ENCODE measurements at regions not wholly inside any gene's neighbourhood (a gene's known extent, or its start where the extent isn't known, plus 50 kb on each side); places are given as distances from the start of the nearest gene placed in this dataset.

DNA sequence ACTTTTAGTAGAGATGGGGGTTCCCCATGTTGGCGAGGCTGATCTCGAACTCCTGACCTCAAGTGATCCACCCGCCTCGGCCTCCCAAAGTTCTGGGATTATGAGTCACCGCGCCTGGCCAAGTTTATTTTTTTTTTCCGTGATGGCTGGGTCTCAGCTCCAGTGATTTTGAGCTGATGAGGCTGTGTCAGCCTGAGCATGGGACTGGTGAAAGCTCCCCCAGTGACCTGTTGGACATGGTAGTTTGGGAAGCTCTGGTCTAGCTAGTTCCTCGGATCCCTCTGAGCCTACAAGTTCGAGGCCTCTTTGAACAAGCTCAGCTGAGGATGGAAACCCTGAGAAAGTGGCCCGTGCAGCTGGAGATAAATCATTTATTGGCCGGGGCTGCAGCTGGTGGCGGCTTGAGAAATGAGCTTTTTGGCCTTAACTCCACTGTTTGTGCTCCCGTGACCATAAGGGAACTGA, 126.8 kb downstream of the SNX5 start:
- TF ChIP-seq, protein P1, sequence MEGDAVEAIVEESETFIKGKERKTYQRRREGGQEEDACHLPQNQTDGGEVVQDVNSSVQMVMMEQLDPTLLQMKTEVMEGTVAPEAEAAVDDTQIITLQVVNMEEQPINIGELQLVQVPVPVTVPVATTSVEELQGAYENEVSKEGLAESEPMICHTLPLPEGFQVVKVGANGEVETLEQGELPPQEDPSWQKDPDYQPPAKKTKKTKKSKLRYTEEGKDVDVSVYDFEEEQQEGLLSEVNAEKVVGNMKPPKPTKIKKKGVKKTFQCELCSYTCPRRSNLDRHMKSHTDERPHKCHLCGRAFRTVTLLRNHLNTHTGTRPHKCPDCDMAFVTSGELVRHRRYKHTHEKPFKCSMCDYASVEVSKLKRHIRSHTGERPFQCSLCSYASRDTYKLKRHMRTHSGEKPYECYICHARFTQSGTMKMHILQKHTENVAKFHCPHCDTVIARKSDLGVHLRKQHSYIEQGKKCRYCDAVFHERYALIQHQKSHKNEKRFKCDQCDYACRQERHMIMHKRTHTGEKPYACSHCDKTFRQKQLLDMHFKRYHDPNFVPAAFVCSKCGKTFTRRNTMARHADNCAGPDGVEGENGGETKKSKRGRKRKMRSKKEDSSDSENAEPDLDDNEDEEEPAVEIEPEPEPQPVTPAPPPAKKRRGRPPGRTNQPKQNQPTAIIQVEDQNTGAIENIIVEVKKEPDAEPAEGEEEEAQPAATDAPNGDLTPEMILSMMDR (IDR thresholded peaks at IDR 0.05): no peak
- TF ChIP-seq POLR2AphosphoS5 (IDR thresholded peaks at IDR 0.05) (no peak), POLR2A (IDR thresholded peaks at IDR 0.05) (no peak), EP300 (IDR thresholded peaks at IDR 0.05) (no peak)
- no peaks in the 10 kb centered on the region for H3K36me3 ChIP-seq
- no peak overlapping the region for H3K4me3 ChIP-seq
- H3K27ac ChIP-seq: peak overlapping the region; percentile 51
- WGBS: 58% methylated on average over 13 of the region's 13 CpGs
- H3K9me3 ChIP-seq: no peaks in the 10 kb centered on the region
- H3K4me1 ChIP-seq: peaks cover 34% of the 10 kb centered on the region
- DNase-seq (ENCODE audit: low spot score in 2 of 2): no peak
- no peaks in the 10 kb centered on the region for H3K27me3 ChIP-seq

GRCh38 chr20:17840423-17840822, 128.2 kb downstream of the SNX5 start:
- Histone ChIP-seq H3K36me3 (no peaks in the 10 kb centered on the region), H3K27ac (no peak overlapping the region), H3K9me3 (no peaks in the 10 kb centered on the region), H3K4me1 (peaks cover 33% of the 10 kb centered on the region), H3K27me3 (no peaks in the 10 kb centered on the region), H3K4me3 (no peak overlapping the region)
- TF ChIP-seq POLR2A (IDR thresholded peaks at IDR 0.05) (no peak), EP300 (IDR thresholded peaks at IDR 0.05) (no peak), POLR2AphosphoS5 (IDR thresholded peaks at IDR 0.05) (no peak)
- TF ChIP-seq, protein P1 (IDR thresholded peaks at IDR 0.05): no peak
- no peak for DNase-seq (ENCODE audit: low spot score in 2 of 2)
- 95% methylated on average over 5 of the region's 5 CpGs for WGBS

- Histone ChIP-seq H3K4me3 (no peak overlapping the region), H3K27ac (no peak overlapping the region), H3K4me1 (peaks cover 39% of the 10 kb centered on the region), H3K9me3 (no peaks in the 10 kb centered on the region), H3K36me3 (no peaks in the 10 kb centered on the region), H3K27me3 (no peaks in the 10 kb centered on the region)
- no peak for DNase-seq (ENCODE audit: low spot score in 2 of 2)
- TF ChIP-seq, protein P1 (IDR thresholded peaks at IDR 0.05): no peak
- TF ChIP-seq POLR2A (IDR thresholded peaks at IDR 0.05) (no peak), POLR2AphosphoS5 (IDR thresholded peaks at IDR 0.05) (no peak), EP300 (IDR thresholded peaks at IDR 0.05) (no peak)
- 95% methylated on average over 4 of the region's 4 CpGs for WGBS
These were observed 129.7 kb downstream of the SNX5 start for GRCh38 chr20:17838921-17839320.

DNA sequence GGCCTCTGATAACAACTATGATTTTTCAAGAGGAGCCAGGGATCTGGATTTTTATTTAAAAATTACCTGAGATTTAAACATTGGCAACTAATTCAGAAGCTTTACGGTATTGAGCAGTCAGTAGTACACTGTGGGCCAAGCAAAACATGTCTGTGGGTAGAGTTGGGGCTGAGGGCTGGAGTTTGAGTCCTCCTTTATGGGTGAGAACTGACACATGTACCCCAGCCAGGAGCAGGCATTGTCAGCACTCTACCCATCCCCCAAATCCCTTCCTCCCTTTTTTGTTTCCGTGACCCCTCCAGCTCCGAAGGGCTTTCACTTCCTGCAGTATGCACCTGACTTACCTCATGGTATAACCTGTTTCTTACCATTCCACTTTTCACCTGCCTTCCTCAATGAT, 131.4 kb downstream of the SNX5 start:
- Histone ChIP-seq H3K4me1 (peaks cover 22% of the 10 kb centered on the region), H3K36me3 (no peaks in the 10 kb centered on the region), H3K4me3 (no peak overlapping the region), H3K9me3 (no peaks in the 10 kb centered on the region), H3K27ac (peak overlapping the region; percentile 53), H3K27me3 (no peaks in the 10 kb centered on the region)
- 85% methylated on average over 3 of the region's 3 CpGs for WGBS
- TF ChIP-seq EP300 (IDR thresholded peaks at IDR 0.05) (no peak), POLR2AphosphoS5 (IDR thresholded peaks at IDR 0.05) (no peak), POLR2A (IDR thresholded peaks at IDR 0.05) (no peak)
- TF ChIP-seq, protein P1 (IDR thresholded peaks at IDR 0.05): no peak
- DNase-seq (ENCODE audit: low spot score in 2 of 2): no peak

DNA sequence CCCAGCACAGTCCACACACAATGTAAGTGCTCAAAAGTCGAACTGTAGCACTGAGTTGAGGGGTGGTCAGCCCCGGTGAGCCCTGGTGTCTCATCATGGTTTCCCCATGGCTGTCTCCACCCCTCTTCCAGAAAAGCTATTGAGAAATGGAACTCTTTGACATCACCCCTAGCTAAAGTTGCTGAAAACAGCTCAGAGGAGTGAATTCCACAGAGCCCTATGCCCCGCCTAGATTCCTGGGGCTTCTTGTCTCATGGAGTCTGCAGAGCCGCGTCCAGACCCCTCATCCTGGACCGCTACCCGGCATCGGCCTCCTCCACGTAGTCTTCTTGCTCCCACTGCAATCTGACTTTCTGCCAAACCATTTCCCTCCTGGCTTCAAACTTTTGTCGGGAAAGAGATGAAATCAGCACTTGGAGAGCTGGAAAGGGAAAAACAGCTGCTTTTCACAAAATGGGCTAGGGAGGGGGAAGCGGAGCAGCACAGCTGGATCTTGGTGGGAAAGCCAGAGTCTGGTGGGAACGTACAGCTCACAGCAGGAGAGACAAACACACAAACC, 132.2 kb downstream of the SNX5 start:
- H3K4me1 ChIP-seq: peaks cover 22% of the 10 kb centered on the region
- no peaks in the 10 kb centered on the region for H3K36me3 ChIP-seq
- DNase-seq (ENCODE audit: low spot score in 2 of 2): peak; percentile 85 to 90
- H3K27me3 ChIP-seq: no peaks in the 10 kb centered on the region
- H3K27ac ChIP-seq: peak overlapping the region; percentile 88
- no peaks in the 10 kb centered on the region for H3K9me3 ChIP-seq
- H3K4me3 ChIP-seq: no peak overlapping the region
- WGBS: 35% methylated on average over 12 of the region's 12 CpGs
- TF ChIP-seq POLR2A (IDR thresholded peaks at IDR 0.05): no peak
- no peak for TF ChIP-seq EP300 (IDR thresholded peaks at IDR 0.05)
- TF ChIP-seq, protein P1 (IDR thresholded peaks at IDR 0.05): no peak
- TF ChIP-seq POLR2AphosphoS5 (IDR thresholded peaks at IDR 0.05): no peak

Data from suprapubic skin (tissue), 4 donors.